Activated T-cell treated with anti-CD3 and anti-CD28 coated beads, Interleukin-2, amount 50 U/mL, for 72 hours (primary cell): ENCODE measurements at regions not wholly inside any gene's neighbourhood (a gene's known extent, or its start where the extent isn't known, plus 50 kb on each side); places are given as distances from the start of the nearest gene placed in this dataset.

Experiments
- ATAC-seq, 2 donors: fragments of 150-1000 bp; cut with Tn5 transposase; replicated peaks in 1 of 2; 2 replicates each; pipeline ENCODE4 v1.10.0; 2021; ENCODE audit warnings: moderate library complexity in 2 of 2, mild to moderate bottlenecking in 1 of 2
- DNase-seq, 2 donors: peaks; one replicate each; pipeline ENCODE4 v3.0.0; 2021 to 2022; ENCODE audit warnings: mixed read lengths in 1 of 2
- H3K27ac Mint-ChIP-seq: one replicate; pipeline ENCODE4 v1.8.0; 2022; ENCODE audit warnings: mild to moderate bottlenecking, moderate library complexity, mixed read lengths
- H3K27me3 Mint-ChIP-seq: one replicate; pipeline ENCODE4 v1.8.0; 2022; ENCODE audit warnings: low read depth, mixed read lengths
- H3K36me3 Mint-ChIP-seq, 2 donors: one replicate each; pipeline ENCODE4 v1.8.0; 2022; ENCODE audit warnings: mixed read lengths in 2 of 2, mild to moderate bottlenecking in 1 of 2; ENCODE audit not compliant: insufficient read depth in 2 of 2
- H3K4me1 Mint-ChIP-seq: one replicate; pipeline ENCODE4 v1.8.0; 2022; ENCODE audit warnings: low read depth, mixed read lengths
- H3K4me3 Mint-ChIP-seq, 2 donors: one replicate each; pipeline ENCODE4 v1.8.0; 2022; ENCODE audit warnings: mild to moderate bottlenecking in 2 of 2, mixed read lengths in 2 of 2, moderate library complexity in 2 of 2
- H3K9me3 Mint-ChIP-seq, 2 donors: one replicate each; pipeline ENCODE4 v1.8.0; 2022; ENCODE audit warnings: mixed read lengths in 2 of 2

GRCh38 chr12:67152451-67152850 is 116.7 kb upstream of the CAND1 start:
- ATAC-seq (no peak), DNase-seq (no peak)
- Mint-ChIP-seq H3K36me3 (no peaks in the 10 kb centered on the region), H3K4me1 (peaks cover 4% of the 10 kb centered on the region), H3K27ac (no peak overlapping the region), H3K9me3 (no peaks in the 10 kb centered on the region), H3K27me3 (peaks cover 7% of the 10 kb centered on the region), H3K4me3 (no peak overlapping the region)

GRCh38 chr12:67154901-67155300 is 114.3 kb upstream of the CAND1 start:
- Mint-ChIP-seq H3K9me3 (no peaks in the 10 kb centered on the region), H3K36me3 (no peaks in the 10 kb centered on the region), H3K4me1 (no peaks in the 10 kb centered on the region), H3K27me3 (peaks cover 7% of the 10 kb centered on the region), H3K4me3 (no peak overlapping the region), H3K27ac (no peak overlapping the region)
- no peak for ATAC-seq
- DNase-seq: no peak

GRCh38 chr12:67155863-67156262 is 113.3 kb upstream of the CAND1 start:
- no peak for DNase-seq
- H3K27ac Mint-ChIP-seq: no peak overlapping the region

GRCh38 chr12:67161322-67161918 is 107.7 kb upstream of the CAND1 start:
- Mint-ChIP-seq H3K9me3 (no peaks in the 10 kb centered on the region), H3K27me3 (peaks cover 16% of the 10 kb centered on the region), H3K4me1 (no peaks in the 10 kb centered on the region), H3K27ac (no peak overlapping the region), H3K36me3 (no peaks in the 10 kb centered on the region), H3K4me3 (no peak overlapping the region)
- ATAC-seq (peak in 1 of 2 donors; percentile 42), DNase-seq (peak; percentile 25 to 39)

More at GRCh38 chr12:67155863-67156262, 113.3 kb upstream of the CAND1 start:
- no peaks in the 10 kb centered on the region for H3K36me3 Mint-ChIP-seq
- peaks cover 7% of the 10 kb centered on the region for H3K27me3 Mint-ChIP-seq
- ATAC-seq: no peak
- no peak overlapping the region for H3K4me3 Mint-ChIP-seq
- H3K4me1 Mint-ChIP-seq: no peaks in the 10 kb centered on the region
- H3K9me3 Mint-ChIP-seq: no peaks in the 10 kb centered on the region

GRCh38 chr12:67173258-67173657 is 95.9 kb upstream of the CAND1 start:
- no peaks in the 10 kb centered on the region for H3K36me3 Mint-ChIP-seq
- no peak for ATAC-seq

GRCh38 chr12:67182551-67182950 is 86.6 kb upstream of the CAND1 start:
- H3K27me3 Mint-ChIP-seq: peaks cover 29% of the 10 kb centered on the region
- no peak overlapping the region for H3K27ac Mint-ChIP-seq
- no peak for ATAC-seq
- H3K4me1 Mint-ChIP-seq: no peaks in the 10 kb centered on the region
- no peaks in the 10 kb centered on the region for H3K36me3 Mint-ChIP-seq
- H3K4me3 Mint-ChIP-seq: no peak overlapping the region
- H3K9me3 Mint-ChIP-seq: peaks cover 2% of the 10 kb centered on the region in 2 donors
- no peak for DNase-seq

More at GRCh38 chr12:67173258-67173657, 95.9 kb upstream of the CAND1 start:
- H3K27ac Mint-ChIP-seq: no peak overlapping the region
- H3K9me3 Mint-ChIP-seq: no peaks in the 10 kb centered on the region
- peaks cover 41% of the 10 kb centered on the region for H3K27me3 Mint-ChIP-seq
- DNase-seq: no peak
- H3K4me1 Mint-ChIP-seq: no peaks in the 10 kb centered on the region
- no peak overlapping the region for H3K4me3 Mint-ChIP-seq

- Mint-ChIP-seq H3K9me3 (peaks cover 2% of the 10 kb centered on the region in 2 donors), H3K27me3 (peaks cover 8% of the 10 kb centered on the region), H3K4me3 (no peak overlapping the region), H3K36me3 (no peaks in the 10 kb centered on the region), H3K27ac (no peak overlapping the region), H3K4me1 (no peaks in the 10 kb centered on the region)
- ATAC-seq: no peak
- DNase-seq: peak; percentile 2 to 6
Observed at GRCh38 chr12:67193704-67194103, 75.5 kb upstream of the CAND1 start.

GRCh38 chr12:67200386-67200785 is 68.8 kb upstream of the CAND1 start:
- ATAC-seq: no peak
- Mint-ChIP-seq H3K27ac (no peak overlapping the region), H3K27me3 (peaks cover 14% of the 10 kb centered on the region), H3K9me3 (no peaks in the 10 kb centered on the region), H3K36me3 (no peaks in the 10 kb centered on the region), H3K4me3 (no peak overlapping the region), H3K4me1 (no peaks in the 10 kb centered on the region)
- no peak for DNase-seq

GRCh38 chr12:67202011-67202677 is 67.0 kb upstream of the CAND1 start:
- no peaks in the 10 kb centered on the region for H3K36me3 Mint-ChIP-seq
- H3K9me3 Mint-ChIP-seq: no peaks in the 10 kb centered on the region
- no peak overlapping the region for H3K27ac Mint-ChIP-seq
- ATAC-seq (no peak), DNase-seq (no peak)
- H3K4me1 Mint-ChIP-seq: no peaks in the 10 kb centered on the region
- peaks cover 20% of the 10 kb centered on the region for H3K27me3 Mint-ChIP-seq
- H3K4me3 Mint-ChIP-seq: no peak overlapping the region

- Mint-ChIP-seq H3K4me1 (no peaks in the 10 kb centered on the region), H3K27me3 (peaks cover 20% of the 10 kb centered on the region), H3K27ac (no peak overlapping the region), H3K9me3 (no peaks in the 10 kb centered on the region), H3K36me3 (no peaks in the 10 kb centered on the region), H3K4me3 (no peak overlapping the region)
- DNase-seq (no peak), ATAC-seq (no peak)
Observed at GRCh38 chr12:67202678-67203012, 66.5 kb upstream of the CAND1 start.

- ATAC-seq: no peak
- no peak overlapping the region for H3K27ac Mint-ChIP-seq
Observed at GRCh38 chr12:67208281-67209067, 60.7 kb upstream of the CAND1 start.

GRCh38 chr12:67211029-67211428 is 58.1 kb upstream of the CAND1 start:
- no peak overlapping the region for H3K4me3 Mint-ChIP-seq
- no peak overlapping the region for H3K27ac Mint-ChIP-seq
- DNase-seq (no peak), ATAC-seq (no peak)
- H3K4me1 Mint-ChIP-seq: no peaks in the 10 kb centered on the region
- no peaks in the 10 kb centered on the region for H3K36me3 Mint-ChIP-seq
- no peaks in the 10 kb centered on the region for H3K9me3 Mint-ChIP-seq
- H3K27me3 Mint-ChIP-seq: peaks cover 40% of the 10 kb centered on the region

More at GRCh38 chr12:67208281-67209067, 60.7 kb upstream of the CAND1 start:
- no peak for DNase-seq
- H3K27me3 Mint-ChIP-seq: peaks cover 34% of the 10 kb centered on the region
- H3K36me3 Mint-ChIP-seq: no peaks in the 10 kb centered on the region
- H3K9me3 Mint-ChIP-seq: no peaks in the 10 kb centered on the region
- H3K4me3 Mint-ChIP-seq: no peak overlapping the region
- H3K4me1 Mint-ChIP-seq: no peaks in the 10 kb centered on the region

GRCh38 chr12:67211494-67211893 is 57.7 kb upstream of the CAND1 start:
- Mint-ChIP-seq H3K36me3 (no peaks in the 10 kb centered on the region), H3K4me1 (no peaks in the 10 kb centered on the region), H3K27me3 (peaks cover 37% of the 10 kb centered on the region), H3K4me3 (no peak overlapping the region), H3K9me3 (no peaks in the 10 kb centered on the region), H3K27ac (no peak overlapping the region)
- DNase-seq: no peak
- no peak for ATAC-seq
